ENCODE measurements at regions not wholly inside any gene's neighbourhood (a gene's known extent, or its start where the extent isn't known, plus 50 kb on each side); places are given as distances from the start of the nearest gene placed in this dataset.

DNA sequence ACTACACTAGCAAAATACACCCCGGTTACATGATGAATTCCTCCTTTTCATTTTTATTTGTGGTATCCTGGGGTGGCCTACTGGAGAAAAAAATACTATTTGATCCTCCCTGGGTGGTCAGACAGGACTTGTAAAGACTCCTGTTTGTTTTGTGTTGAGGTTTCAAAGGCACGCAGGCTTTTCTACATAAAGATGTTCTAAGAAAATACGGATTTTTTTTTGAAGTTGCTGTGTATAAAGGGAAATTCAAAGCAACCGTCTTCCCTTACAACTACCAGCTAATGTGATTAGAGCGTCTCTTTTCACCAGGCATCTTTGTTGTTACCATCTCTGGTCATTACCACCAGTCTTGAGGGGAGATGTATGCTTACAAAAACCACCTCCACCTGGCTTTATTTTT is 187.1 kb downstream of the SOX4 start:
- TF ChIP-seq, protein P1, sequence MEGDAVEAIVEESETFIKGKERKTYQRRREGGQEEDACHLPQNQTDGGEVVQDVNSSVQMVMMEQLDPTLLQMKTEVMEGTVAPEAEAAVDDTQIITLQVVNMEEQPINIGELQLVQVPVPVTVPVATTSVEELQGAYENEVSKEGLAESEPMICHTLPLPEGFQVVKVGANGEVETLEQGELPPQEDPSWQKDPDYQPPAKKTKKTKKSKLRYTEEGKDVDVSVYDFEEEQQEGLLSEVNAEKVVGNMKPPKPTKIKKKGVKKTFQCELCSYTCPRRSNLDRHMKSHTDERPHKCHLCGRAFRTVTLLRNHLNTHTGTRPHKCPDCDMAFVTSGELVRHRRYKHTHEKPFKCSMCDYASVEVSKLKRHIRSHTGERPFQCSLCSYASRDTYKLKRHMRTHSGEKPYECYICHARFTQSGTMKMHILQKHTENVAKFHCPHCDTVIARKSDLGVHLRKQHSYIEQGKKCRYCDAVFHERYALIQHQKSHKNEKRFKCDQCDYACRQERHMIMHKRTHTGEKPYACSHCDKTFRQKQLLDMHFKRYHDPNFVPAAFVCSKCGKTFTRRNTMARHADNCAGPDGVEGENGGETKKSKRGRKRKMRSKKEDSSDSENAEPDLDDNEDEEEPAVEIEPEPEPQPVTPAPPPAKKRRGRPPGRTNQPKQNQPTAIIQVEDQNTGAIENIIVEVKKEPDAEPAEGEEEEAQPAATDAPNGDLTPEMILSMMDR (IDR thresholded peaks at IDR 0.05; ENCODE audit: insufficient read depth, low read length) = no peak
- TF ChIP-seq, protein P2, sequence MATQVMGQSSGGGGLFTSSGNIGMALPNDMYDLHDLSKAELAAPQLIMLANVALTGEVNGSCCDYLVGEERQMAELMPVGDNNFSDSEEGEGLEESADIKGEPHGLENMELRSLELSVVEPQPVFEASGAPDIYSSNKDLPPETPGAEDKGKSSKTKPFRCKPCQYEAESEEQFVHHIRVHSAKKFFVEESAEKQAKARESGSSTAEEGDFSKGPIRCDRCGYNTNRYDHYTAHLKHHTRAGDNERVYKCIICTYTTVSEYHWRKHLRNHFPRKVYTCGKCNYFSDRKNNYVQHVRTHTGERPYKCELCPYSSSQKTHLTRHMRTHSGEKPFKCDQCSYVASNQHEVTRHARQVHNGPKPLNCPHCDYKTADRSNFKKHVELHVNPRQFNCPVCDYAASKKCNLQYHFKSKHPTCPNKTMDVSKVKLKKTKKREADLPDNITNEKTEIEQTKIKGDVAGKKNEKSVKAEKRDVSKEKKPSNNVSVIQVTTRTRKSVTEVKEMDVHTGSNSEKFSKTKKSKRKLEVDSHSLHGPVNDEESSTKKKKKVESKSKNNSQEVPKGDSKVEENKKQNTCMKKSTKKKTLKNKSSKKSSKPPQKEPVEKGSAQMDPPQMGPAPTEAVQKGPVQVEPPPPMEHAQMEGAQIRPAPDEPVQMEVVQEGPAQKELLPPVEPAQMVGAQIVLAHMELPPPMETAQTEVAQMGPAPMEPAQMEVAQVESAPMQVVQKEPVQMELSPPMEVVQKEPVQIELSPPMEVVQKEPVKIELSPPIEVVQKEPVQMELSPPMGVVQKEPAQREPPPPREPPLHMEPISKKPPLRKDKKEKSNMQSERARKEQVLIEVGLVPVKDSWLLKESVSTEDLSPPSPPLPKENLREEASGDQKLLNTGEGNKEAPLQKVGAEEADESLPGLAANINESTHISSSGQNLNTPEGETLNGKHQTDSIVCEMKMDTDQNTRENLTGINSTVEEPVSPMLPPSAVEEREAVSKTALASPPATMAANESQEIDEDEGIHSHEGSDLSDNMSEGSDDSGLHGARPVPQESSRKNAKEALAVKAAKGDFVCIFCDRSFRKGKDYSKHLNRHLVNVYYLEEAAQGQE (IDR thresholded peaks at IDR 0.05; ENCODE audit: insufficient replicate concordance, low read depth) = no peak
